ENCODE measurements at regions not wholly inside any gene's neighbourhood (a gene's known extent, or its start where the extent isn't known, plus 50 kb on each side); places are given as distances from the start of the nearest gene placed in this dataset.

- DNase-seq (ENCODE audit: low spot score) = no peak
Observed at GRCh38 chr18:56083523-56084287, 495.7 kb upstream of the TCF4 start.

DNA sequence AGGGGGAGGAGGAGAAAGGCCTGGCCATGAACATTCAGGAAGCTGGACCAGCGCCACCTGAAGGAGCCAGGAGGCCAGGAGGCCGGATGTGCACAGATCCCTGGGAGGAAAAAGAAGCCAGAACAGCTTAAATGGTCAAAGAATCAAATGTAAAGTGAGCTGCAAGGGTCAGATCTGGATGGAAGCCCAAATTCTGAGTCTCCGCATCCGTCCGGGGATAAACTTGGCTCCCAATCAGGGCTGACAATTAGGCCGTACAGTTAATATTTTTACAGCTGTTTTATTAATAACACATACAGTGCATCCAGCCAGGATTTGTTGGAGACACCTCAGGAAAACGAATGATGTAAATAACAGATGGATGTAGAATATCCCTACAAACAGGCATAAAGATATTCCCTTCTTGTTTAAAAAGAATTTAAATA lies 495.1 kb upstream of the TCF4 start:
- no peak for DNase-seq (ENCODE audit: low spot score)

DNA sequence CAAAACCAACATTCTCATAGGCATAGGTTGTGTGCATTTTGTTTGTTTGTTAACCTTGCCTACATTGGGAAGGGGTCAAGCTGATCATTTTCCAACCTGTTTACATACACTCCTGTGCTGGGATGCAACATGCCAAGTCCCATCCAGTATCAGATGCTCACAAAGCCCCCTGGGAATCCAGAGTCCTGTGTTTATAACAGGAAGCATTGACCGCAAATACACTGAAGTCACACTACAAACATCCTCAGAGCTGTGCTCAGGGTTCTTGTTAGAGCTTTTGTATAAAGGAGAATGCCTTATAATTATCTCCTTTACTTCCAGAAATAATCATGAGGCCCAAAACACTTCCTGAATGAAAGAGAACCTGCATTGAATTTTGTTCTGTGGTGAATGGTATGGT lies 488.7 kb upstream of the TCF4 start:
- DNase-seq (ENCODE audit: low spot score) = no peak

- no peak for DNase-seq (ENCODE audit: low spot score)
Observed at GRCh38 chr18:56068701-56069100, 480.7 kb upstream of the TCF4 start.

GRCh38 chr18:56067969-56068671 lies 480.1 kb upstream of the TCF4 start:
- no peak for DNase-seq (ENCODE audit: low spot score)

DNA sequence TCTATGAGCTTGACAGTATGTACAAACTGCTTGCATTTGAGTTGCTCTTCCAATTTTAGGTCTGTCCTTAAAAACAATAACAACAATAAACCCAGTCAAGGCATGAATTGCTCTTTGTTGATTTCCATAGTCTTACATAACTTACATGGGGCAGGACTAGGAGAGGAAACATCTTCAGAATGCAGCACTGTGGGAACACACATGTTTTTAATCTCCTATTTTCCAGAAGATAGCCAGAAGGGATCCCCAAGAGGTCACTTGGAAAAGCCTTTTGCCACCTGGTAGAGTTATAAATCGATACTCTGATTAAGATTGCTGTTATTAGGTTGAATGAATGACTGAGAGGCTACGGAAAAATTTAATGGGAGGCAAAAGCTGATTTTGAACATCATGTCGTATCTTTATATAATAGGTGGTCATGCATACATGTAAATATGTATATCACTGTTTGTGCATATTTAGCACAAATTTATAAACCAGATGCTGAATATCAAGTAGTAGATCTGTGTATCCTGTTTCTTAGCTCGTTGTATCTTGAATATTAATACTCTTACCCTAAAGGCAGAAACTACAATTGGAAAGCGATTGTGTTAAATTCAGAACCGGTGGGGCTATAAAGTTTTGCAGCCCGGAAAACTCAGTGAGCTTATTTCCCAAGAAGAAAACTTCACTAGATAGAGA lies 479.4 kb upstream of the TCF4 start:
- no peak for DNase-seq (ENCODE audit: low spot score)

DNA sequence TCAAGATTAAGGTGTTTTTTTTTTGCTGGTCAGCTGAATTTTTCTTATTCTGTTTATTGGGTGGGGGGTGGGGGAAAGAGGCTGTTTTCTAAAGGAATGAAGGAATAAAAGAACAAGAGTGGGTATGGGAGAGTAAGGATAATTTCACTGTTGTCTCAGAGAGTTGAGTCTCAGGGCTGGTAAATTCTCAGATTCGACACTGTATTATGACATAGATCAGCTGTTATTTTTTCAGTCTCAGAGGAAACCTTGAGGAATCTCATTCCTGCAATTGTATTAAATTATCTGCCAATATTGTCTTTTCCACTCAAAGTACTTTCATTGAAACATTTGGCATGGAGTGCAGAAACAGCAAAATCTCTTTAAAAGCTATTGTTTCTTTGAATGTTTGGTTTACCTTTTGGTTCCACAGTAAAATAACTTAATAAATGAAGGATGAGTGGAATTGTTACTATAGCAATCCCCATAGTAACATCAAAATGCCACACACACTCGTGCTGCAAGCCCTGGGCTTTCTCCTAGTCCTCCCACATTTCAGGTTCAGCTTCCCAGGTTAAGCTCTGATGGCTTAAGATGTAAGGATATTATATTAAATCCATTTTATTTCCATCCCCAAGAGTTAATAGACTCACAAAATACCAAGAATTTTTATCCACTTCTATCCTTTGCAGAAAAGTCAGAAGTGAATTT lies 478.7 kb upstream of the TCF4 start:
- DNase-seq (ENCODE audit: low spot score) = no peak

- DNase-seq (ENCODE audit: low spot score) = no peak
Observed at GRCh38 chr18:56065086-56065485, 477.1 kb upstream of the TCF4 start.

GRCh38 chr18:56062931-56063330 lies 474.9 kb upstream of the TCF4 start:
- no peak for DNase-seq (ENCODE audit: low spot score)

DNA sequence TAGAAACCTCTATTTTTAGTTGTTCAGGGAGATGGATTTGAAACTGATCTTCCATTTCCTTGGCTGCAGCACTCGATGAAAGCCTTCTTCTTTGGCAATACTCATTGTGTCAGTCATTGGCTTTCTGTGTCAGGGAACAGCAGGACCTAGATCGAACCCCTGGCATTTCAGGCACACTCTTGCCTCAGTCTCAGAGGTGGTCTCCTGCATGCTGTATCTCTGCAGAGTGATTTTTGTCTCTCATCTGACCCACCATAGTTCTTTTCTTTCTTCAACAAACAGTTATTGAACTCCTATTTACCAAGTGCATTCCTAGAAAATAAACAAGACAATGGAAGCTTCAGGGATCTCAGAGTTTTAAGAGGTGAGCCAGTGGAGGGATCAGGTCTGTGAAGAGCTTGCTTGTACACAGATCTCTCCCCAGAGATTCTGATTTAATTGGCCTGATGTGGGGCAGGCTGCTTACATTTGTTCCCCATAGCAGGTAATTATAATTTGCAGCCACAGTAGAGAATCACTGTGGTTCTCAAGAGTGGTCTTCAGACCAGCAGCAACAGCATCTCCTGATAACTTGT lies 473.1 kb upstream of the TCF4 start:
- DNase-seq (ENCODE audit: low spot score) = no peak

DNA sequence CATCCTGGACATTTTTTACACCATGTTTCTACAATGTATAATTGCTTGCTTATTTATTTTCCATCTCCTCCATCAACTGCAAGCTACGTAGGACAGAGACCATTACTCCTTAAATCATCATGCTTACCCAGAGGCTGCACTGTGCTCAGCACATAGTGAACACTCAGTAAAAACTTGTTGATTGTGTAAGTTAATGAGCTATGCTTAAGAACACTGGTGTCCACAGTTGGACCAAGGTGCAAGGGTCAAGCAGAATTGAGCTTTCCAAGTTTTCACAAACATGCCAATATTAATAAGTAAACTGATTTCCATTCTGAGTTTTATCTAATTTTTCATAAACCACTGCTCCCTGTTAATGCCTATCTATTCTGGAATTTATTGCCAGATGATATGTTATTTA lies 464.2 kb upstream of the TCF4 start:
- no peak for DNase-seq (ENCODE audit: low spot score)

GRCh38 chr18:56044239-56044638 lies 456.2 kb upstream of the TCF4 start:
- DNase-seq (ENCODE audit: low spot score) = no peak

GRCh38 chr18:56043641-56044061 lies 455.7 kb upstream of the TCF4 start:
- no peak for DNase-seq (ENCODE audit: low spot score)

DNA sequence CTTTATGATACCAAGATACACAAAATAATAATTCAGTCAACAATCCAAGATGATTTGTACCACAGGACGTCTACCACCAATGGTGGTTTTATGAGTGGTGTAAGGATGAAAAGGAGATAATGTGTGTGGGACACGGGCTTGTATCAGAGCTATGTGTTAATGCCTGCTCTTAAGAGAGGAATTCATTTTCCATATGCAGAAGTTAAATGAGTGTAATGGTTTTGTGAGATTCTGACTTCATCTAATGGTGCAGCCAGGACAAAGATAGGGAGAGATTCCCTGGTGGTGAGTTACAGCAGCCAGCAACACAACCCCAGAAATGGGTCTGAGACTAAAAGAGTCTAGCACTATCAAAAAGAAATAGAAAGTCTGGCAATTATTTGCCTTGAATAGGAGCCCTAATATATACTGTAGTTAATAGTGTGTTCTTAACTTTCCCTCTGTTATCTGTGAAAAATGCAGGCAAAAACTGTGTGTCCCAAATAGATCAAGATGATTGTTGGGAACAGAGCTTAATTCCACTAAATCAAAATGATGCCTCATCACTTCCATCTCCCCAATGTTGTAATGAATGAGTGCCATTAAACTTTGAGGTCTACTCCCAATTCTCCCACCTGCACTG lies 455.0 kb upstream of the TCF4 start:
- no peak for DNase-seq (ENCODE audit: low spot score)

GRCh38 chr18:56038171-56039030 lies 450.4 kb upstream of the TCF4 start:
- DNase-seq (ENCODE audit: low spot score) = no peak

- no peak for DNase-seq (ENCODE audit: low spot score)
Observed at GRCh38 chr18:56036741-56037140, 448.7 kb upstream of the TCF4 start.

DNA sequence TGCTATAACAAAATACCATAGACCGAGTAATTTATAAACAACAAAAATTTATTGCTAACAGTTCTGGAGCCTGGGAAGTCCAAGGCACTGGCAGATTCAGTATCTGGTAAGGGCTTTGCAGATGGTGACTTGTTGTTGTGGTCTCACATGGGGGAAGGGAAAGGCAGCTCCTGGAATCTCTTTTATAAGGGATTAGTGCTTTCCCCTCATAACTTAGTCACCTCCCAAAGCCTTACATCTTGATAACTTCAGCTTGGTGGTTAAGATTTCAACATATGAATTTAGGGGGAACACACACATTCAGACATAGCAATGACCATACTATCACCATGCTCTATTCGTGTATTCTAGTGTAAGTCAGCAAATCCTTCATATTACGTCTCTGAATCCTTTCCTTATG lies 447.6 kb upstream of the TCF4 start:
- no peak for DNase-seq (ENCODE audit: low spot score)

DNA sequence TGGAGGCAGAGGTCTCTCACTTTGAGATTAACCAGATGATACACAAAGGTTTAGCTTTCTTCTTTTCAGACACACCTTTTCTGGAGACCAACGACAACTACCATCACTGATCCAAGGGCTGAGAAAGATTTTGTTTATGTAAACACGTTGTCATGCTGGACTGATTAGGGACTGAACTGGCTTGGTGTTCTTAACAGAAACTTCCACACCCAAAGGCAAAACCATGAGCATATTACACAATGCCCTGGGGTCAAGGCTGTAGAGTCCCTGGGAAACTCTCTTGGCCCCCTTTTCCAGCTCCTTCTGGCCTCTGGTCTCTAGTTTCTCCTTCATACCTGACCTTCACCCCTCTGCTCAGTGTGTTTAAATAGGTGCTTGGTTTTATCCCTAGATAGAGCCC lies 447.0 kb upstream of the TCF4 start:
- no peak for DNase-seq (ENCODE audit: low spot score)

DNA sequence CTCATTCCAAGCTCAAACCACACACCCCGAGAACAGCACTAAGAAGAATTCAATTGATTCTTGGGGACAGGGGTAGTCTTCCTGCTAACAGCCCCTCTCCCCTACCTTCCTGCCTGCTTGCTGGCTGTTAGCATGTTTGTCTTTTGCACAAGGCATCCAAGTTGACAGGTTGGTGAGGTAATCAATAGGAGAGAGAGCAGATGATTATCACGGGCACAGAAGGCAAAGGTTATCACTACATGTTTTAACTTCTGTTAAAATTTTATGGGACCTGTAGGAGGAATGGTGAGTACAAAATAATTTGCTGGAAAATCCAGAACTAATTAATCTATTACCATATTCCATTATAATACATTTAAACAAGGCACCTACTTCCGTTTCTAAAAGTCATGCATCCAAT lies 442.1 kb upstream of the TCF4 start:
- peak; percentile 9 for DNase-seq (ENCODE audit: low spot score)

- DNase-seq (ENCODE audit: low spot score) = no peak
Observed at GRCh38 chr18:56028514-56028913, 440.5 kb upstream of the TCF4 start.

- DNase-seq (ENCODE audit: low spot score) = no peak
Observed at GRCh38 chr18:56026509-56026908, 438.5 kb upstream of the TCF4 start.

All from HuH-7.5 (cell line).